IMR-90 (cell line): ENCODE measurements at regions not wholly inside any gene's neighbourhood (a gene's known extent, or its start where the extent isn't known, plus 50 kb on each side); places are given as distances from the start of the nearest gene placed in this dataset.

Source experiments
- BHLHE40 ChIP-seq: fragments of 150-350 bp; IDR thresholded peaks from 2 replicates; pipeline ENCODE4 v1.6.1; 2016; ENCODE audit warnings: mild to moderate bottlenecking, low read depth, low read length
- CHD1 ChIP-seq: IDR thresholded peaks from 2 replicates; pipeline ENCODE4 v1.6.1; 2012; ENCODE audit warnings: low read depth, low read length, improper control_type of control experiment
- CTCF ChIP-seq: conservative IDR thresholded peaks from 2 replicates; pipeline ENCODE4 v1.5.1; 2012; ENCODE audit warnings: mild to moderate bottlenecking, low read depth, low read length, improper control_type of control experiment
- ELK1 ChIP-seq: fragments of 150-350 bp; IDR thresholded peaks from 2 replicates; pipeline ENCODE4 v1.6.1; 2016; ENCODE audit warnings: low read depth, mild to moderate bottlenecking, low read length, moderate library complexity, borderline replicate concordance
- FOS ChIP-seq: fragments of 150-350 bp; IDR thresholded peaks from 2 replicates; pipeline ENCODE4 v1.6.1; 2016; ENCODE audit warnings: low read depth, low read length
- POLR2A ChIP-seq: IDR thresholded peaks from 2 replicates; pipeline ENCODE4 v1.6.1; 2012; ENCODE audit warnings: mild to moderate bottlenecking, low read depth, low read length
- RAD21 ChIP-seq: IDR thresholded peaks from 2 replicates; pipeline ENCODE4 v1.6.1; 2012; ENCODE audit warnings: low read length, improper control_type of control experiment
- RFX5 ChIP-seq: IDR thresholded peaks from 2 replicates; pipeline ENCODE4 v1.8.0; 2012; ENCODE audit warnings: low read depth, mild to moderate bottlenecking, low read length, moderate library complexity

- TF ChIP-seq CTCF: no peak
- no peak for TF ChIP-seq RAD21
- no peak for TF ChIP-seq POLR2A
- no peak for TF ChIP-seq RFX5
- TF ChIP-seq FOS: no peak
- no peak for TF ChIP-seq BHLHE40
- TF ChIP-seq CHD1: no peak
- TF ChIP-seq ELK1: no peak
Observed at GRCh38 chr5:147065071-147065470, 169.8 kb upstream of the STK32A start.
